MCF 10A (cell line): ENCODE measurements at regions not wholly inside any gene's neighbourhood (a gene's known extent, or its start where the extent isn't known, plus 50 kb on each side); places are given as distances from the start of the nearest gene placed in this dataset.

Experiments used
- BruUV-seq: library from RNA; stranded (reverse); fragments of 400-500 nt; replicated peaks from 2 replicates; lab custom pipeline; 2021; lab: Mats Ljungman, UMichigan
- CTCF ChIA-PET: fragments of 300-600 bp; sonication (Branson Sonifier 250); formaldehyde crosslinking; extraction: SDS; loops from one replicate; lab custom pipeline; 2021; ENCODE audit warnings: antibody characterized with exemption, inconsistent platforms; lab: Yijun Ruan, JAX
- POLR2A ChIA-PET: fragments of 300-600, 350-650 bp; sonication (Branson Sonifier 250); formaldehyde crosslinking; extraction: SDS; loops from one replicate; lab custom pipeline; 2020; ENCODE audit warnings: antibody characterized with exemption, inconsistent platforms; lab: Yijun Ruan, JAX
- DNase-seq: peaks from one replicate; pipeline ENCODE4 v3.0.0-alpha.2; 2018; ENCODE audit not compliant: unreplicated experiment
- H3K27ac Mint-ChIP-seq: one replicate; pipeline ENCODE4 v1.8.0; 2022; ENCODE audit warnings: mild to moderate bottlenecking, low read depth, mixed read lengths; ENCODE audit not compliant: unreplicated experiment
- H3K27me3 Mint-ChIP-seq: one replicate; pipeline ENCODE4 v1.8.0; 2022; ENCODE audit warnings: mixed read lengths; ENCODE audit not compliant: insufficient read depth, unreplicated experiment
- H3K36me3 Mint-ChIP-seq: one replicate; pipeline ENCODE4 v1.8.0; 2022; ENCODE audit warnings: mild to moderate bottlenecking, moderate library complexity, mixed read lengths; ENCODE audit not compliant: insufficient read depth, unreplicated experiment
- H3K4me1 Mint-ChIP-seq: one replicate; pipeline ENCODE4 v1.8.0; 2022; ENCODE audit warnings: mixed read lengths; ENCODE audit not compliant: insufficient read depth, unreplicated experiment
- H3K4me3 Mint-ChIP-seq: one replicate; pipeline ENCODE4 v1.8.0; 2022; ENCODE audit warnings: mild to moderate bottlenecking, moderate library complexity, mixed read lengths; ENCODE audit not compliant: unreplicated experiment
- H3K9me3 Mint-ChIP-seq: one replicate; pipeline ENCODE4 v1.8.0; 2022; ENCODE audit warnings: mixed read lengths; ENCODE audit not compliant: unreplicated experiment
- CTCF ChIP-seq: fragments of 200-600 bp; IDR thresholded peaks from one replicate; pipeline ENCODE4 v1.8.0; 2022; ENCODE audit warnings: antibody characterized with exemption, mild to moderate bottlenecking; ENCODE audit not compliant: unreplicated experiment
- intact Hi-C: fragments of 100-400 bp; cut with micrococcal nuclease; formaldehyde crosslinking; loops from 2 replicates; pipeline ENCODE4 v1.14.1; 2022

- CTCF ChIA-PET, result no interaction called here
- BruUV-seq, result no TSS peak
- H3K27me3 Mint-ChIP-seq, result no peaks in the 10 kb centered on the region
- DNase-seq, result no peak
- H3K4me1 Mint-ChIP-seq, result no peaks in the 10 kb centered on the region
- H3K36me3 Mint-ChIP-seq, result no peaks in the 10 kb centered on the region
- TF ChIP-seq CTCF, result no peak
- intact Hi-C loops, result no loop called here
- no peak overlapping the region for H3K4me3 Mint-ChIP-seq
- H3K9me3 Mint-ChIP-seq, result peaks cover 9% of the 10 kb centered on the region
- no peak overlapping the region for H3K27ac Mint-ChIP-seq
- POLR2A ChIA-PET, result interaction anchor here (0.7 kb wide), 1 partner anchor 360 kb away, joined by 4 read pairs; a partner anchor contains a TSS
Measured at GRCh38 chr7:11300241-11300640, 326.6 kb downstream of the PHF14 start.

GRCh38 chr7:11302121-11302520, 328.4 kb downstream of the PHF14 start:
- POLR2A ChIA-PET, result no interaction called here
- intact Hi-C loops, result no loop called here
- CTCF ChIA-PET, result no interaction called here
- H3K36me3 Mint-ChIP-seq, result no peaks in the 10 kb centered on the region
- BruUV-seq, result no TSS peak
- no peak for DNase-seq
- H3K27ac Mint-ChIP-seq, result no peak overlapping the region
- no peak overlapping the region for H3K4me3 Mint-ChIP-seq
- no peaks in the 10 kb centered on the region for H3K4me1 Mint-ChIP-seq
- H3K27me3 Mint-ChIP-seq, result no peaks in the 10 kb centered on the region
- no peak for TF ChIP-seq CTCF
- peaks cover 9% of the 10 kb centered on the region for H3K9me3 Mint-ChIP-seq

- Mint-ChIP-seq H3K27ac (no peak overlapping the region), H3K4me3 (no peak overlapping the region), H3K4me1 (no peaks in the 10 kb centered on the region), H3K27me3 (no peaks in the 10 kb centered on the region), H3K36me3 (peaks cover 7% of the 10 kb centered on the region), H3K9me3 (peaks cover 6% of the 10 kb centered on the region)
- ChIA-PET POLR2A (no interaction called here), CTCF (interaction anchor here (0.6 kb wide), 1 partner anchor 56 kb away, joined by 3 read pairs; no protein-coding TSS in a partner anchor)
- TF ChIP-seq CTCF, result no peak
- BruUV-seq, result no TSS peak
- DNase-seq, result no peak
- intact Hi-C loops, result no loop called here
Measured at GRCh38 chr7:11313801-11314200, 340.1 kb downstream of the PHF14 start.

DNA sequence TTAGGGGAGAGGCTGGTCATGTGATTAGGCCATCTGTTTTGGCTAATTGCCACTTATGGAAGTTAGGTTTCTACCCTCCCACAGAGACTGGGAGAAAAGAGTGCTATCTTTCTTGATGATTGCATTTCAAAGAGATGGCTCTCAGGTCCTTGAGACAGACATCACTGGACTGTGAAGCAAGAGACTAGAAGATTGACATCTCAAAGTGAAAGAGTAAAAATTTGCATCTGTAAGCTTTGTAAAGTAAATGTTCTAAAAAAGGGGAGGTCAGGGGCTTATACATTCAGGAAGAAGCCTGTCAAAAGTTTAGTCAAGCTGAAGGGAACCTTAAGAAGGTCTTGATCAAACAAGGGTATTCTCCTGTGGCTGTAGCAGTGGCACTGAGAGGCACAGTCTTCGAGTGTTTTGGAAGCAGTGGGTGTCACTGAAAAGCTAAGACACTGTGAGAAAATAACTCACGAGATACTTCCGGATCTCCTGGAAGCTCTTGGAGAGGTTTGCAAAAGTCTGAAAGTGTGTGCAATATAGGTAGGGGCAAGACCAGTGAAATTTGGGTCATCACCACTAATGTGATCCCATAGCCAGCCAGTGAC, 342.1 kb downstream of the PHF14 start:
- POLR2A ChIA-PET, result no interaction called here

More for the DNA sequence above, 342.1 kb downstream of the PHF14 start:
- H3K27me3 Mint-ChIP-seq, result no peaks in the 10 kb centered on the region
- peaks cover 6% of the 10 kb centered on the region for H3K9me3 Mint-ChIP-seq
- CTCF ChIA-PET, result no interaction called here
- TF ChIP-seq CTCF, result no peak
- no TSS peak for BruUV-seq
- H3K27ac Mint-ChIP-seq, result no peak overlapping the region
- H3K4me3 Mint-ChIP-seq, result no peak overlapping the region
- no peak for DNase-seq
- peaks cover 7% of the 10 kb centered on the region for H3K36me3 Mint-ChIP-seq
- intact Hi-C loops, result no loop called here
- peaks cover 11% of the 10 kb centered on the region for H3K4me1 Mint-ChIP-seq
